GM12878 (cell line): ENCODE measurements at regions not wholly inside any gene's neighbourhood (a gene's known extent, or its start where the extent isn't known, plus 50 kb on each side); places are given as distances from the start of the nearest gene placed in this dataset.

Experiments used
- POLR2AphosphoS2 ChIP-seq: IDR thresholded peaks from 2 replicates; pipeline ENCODE4 v1.6.1; 2011; ENCODE audit warnings: low read depth, mild to moderate bottlenecking, low read length, improper control_type of control experiment, moderate library complexity
- RCOR1 ChIP-seq: conservative IDR thresholded peaks from 2 replicates; pipeline ENCODE4 v1.6.1; 2012; ENCODE audit warnings: low read depth, low read length, improper control_type of control experiment

- TF ChIP-seq POLR2AphosphoS2 (no peak), RCOR1 (no peak)
These were observed 155.1 kb upstream of the MBL2 start for GRCh38 chr10:52927678-52928077.
